ENCODE measurements at regions not wholly inside any gene's neighbourhood (a gene's known extent, or its start where the extent isn't known, plus 50 kb on each side); places are given as distances from the start of the nearest gene placed in this dataset.

GRCh38 chr2:7430421-7430868 lies 513.2 kb downstream of the RNF144A start:
- TF ChIP-seq CTCF (IDR thresholded peaks at IDR 0.05; ENCODE audit: low read depth, low read length, missing input control) (no peak), RAD21 (IDR thresholded peaks at IDR 0.05) (no peak)
